Activated CD8-positive, alpha-beta memory T cell treated with anti-CD3 and anti-CD28 coated beads, Interleukin-2, amount 50 U/mL, for 48 hours (primary cell): ENCODE measurements at regions not wholly inside any gene's neighbourhood (a gene's known extent, or its start where the extent isn't known, plus 50 kb on each side); places are given as distances from the start of the nearest gene placed in this dataset.
"Not testable (repeated sequence)": the region's sequence is repeated elsewhere in the genome, so short reads cannot be mapped to it uniquely, and the experiment has no call there.

ENCODE experiments used
- DNase-seq: peaks from one replicate; pipeline ENCODE4 v3.0.0-alpha.2; 2020

- DNase-seq: no peak
Observed at GRCh38 chr7:119908948-119909347, 364.0 kb upstream of the KCND2 start.

GRCh38 chr7:119914119-119914518, 358.9 kb upstream of the KCND2 start:
- not testable (repeated sequence) for DNase-seq

GRCh38 chr7:119916501-119916900, 356.5 kb upstream of the KCND2 start:
- DNase-seq: no peak

- DNase-seq: no peak
Observed at GRCh38 chr7:119918185-119918584, 354.8 kb upstream of the KCND2 start.

GRCh38 chr7:119919986-119920385, 353.0 kb upstream of the KCND2 start:
- no peak for DNase-seq

- no peak for DNase-seq
Observed at GRCh38 chr7:119925581-119926289, 347.2 kb upstream of the KCND2 start.

- DNase-seq: no peak
Observed at GRCh38 chr7:119929891-119930290, 343.1 kb upstream of the KCND2 start.

GRCh38 chr7:119931230-119931824, 341.6 kb upstream of the KCND2 start:
- no peak for DNase-seq

- DNase-seq: no peak
Observed at GRCh38 chr7:119935418-119936025, 337.5 kb upstream of the KCND2 start.

- no peak for DNase-seq
Observed at GRCh38 chr7:119936836-119937235, 336.1 kb upstream of the KCND2 start.

GRCh38 chr7:119937745-119938144, 335.2 kb upstream of the KCND2 start:
- no peak for DNase-seq

- DNase-seq: no peak
Observed at GRCh38 chr7:119943942-119944600, 328.9 kb upstream of the KCND2 start.

- no peak for DNase-seq
Observed at GRCh38 chr7:119944601-119944972, 328.4 kb upstream of the KCND2 start.

GRCh38 chr7:119945822-119946221, 327.2 kb upstream of the KCND2 start:
- DNase-seq: no peak

- no peak for DNase-seq
Observed at GRCh38 chr7:119949053-119949452, 323.9 kb upstream of the KCND2 start.

- not testable (repeated sequence) for DNase-seq
Observed at GRCh38 chr7:119950390-119951041, 322.5 kb upstream of the KCND2 start.

GRCh38 chr7:119951614-119952013, 321.4 kb upstream of the KCND2 start:
- not testable (repeated sequence) for DNase-seq

GRCh38 chr7:119957335-119957734, 315.6 kb upstream of the KCND2 start:
- no peak for DNase-seq

- no peak for DNase-seq
Observed at GRCh38 chr7:119959811-119960210, 313.2 kb upstream of the KCND2 start.

- DNase-seq: no peak
Observed at GRCh38 chr7:119963654-119964053, 309.3 kb upstream of the KCND2 start.

GRCh38 chr7:119964065-119964464, 308.9 kb upstream of the KCND2 start:
- DNase-seq: no peak

- no peak for DNase-seq
Observed at GRCh38 chr7:119964788-119965542, 308.0 kb upstream of the KCND2 start.

- DNase-seq: no peak
Observed at GRCh38 chr7:119967221-119967620, 305.8 kb upstream of the KCND2 start.
